Astrocyte (in vitro differentiated cells and primary cell): ENCODE measurements at regions not wholly inside any gene's neighbourhood (a gene's known extent, or its start where the extent isn't known, plus 50 kb on each side); places are given as distances from the start of the nearest gene placed in this dataset.

Experiments
- CTCF ChIP-seq: IDR thresholded peaks from 2 replicates; pipeline ENCODE4 v1.5.1; 2011; ENCODE audit warnings: low read depth, mild to moderate bottlenecking, inconsistent platforms, low read length, moderate library complexity; ENCODE audit not compliant: insufficient read depth
- EZH2 ChIP-seq: IDR thresholded peaks from 2 replicates; pipeline ENCODE4 v1.6.1; 2012; ENCODE audit warnings: mild to moderate bottlenecking, low read length, inconsistent platforms; ENCODE audit not compliant: insufficient read depth

GRCh38 chr2:133806564-133806963 is 238.3 kb upstream of the NCKAP5 start:
- TF ChIP-seq CTCF (no peak), EZH2 (no peak)
